ENCODE measurements at regions not wholly inside any gene's neighbourhood (a gene's known extent, or its start where the extent isn't known, plus 50 kb on each side); places are given as distances from the start of the nearest gene placed in this dataset.

- no peak for TF ChIP-seq CTCF (conservative IDR thresholded peaks at IDR 0.05)
- TF ChIP-seq EZH2 (IDR thresholded peaks at IDR 0.05; ENCODE audit: low read depth): no peak
These were observed 224.1 kb downstream of the PAX3 start for GRCh38 chr2:222074674-222075073.

All from PC-9 (cell line).